ENCODE measurements at regions not wholly inside any gene's neighbourhood (a gene's known extent, or its start where the extent isn't known, plus 50 kb on each side); places are given as distances from the start of the nearest gene placed in this dataset.
"Not testable (repeated sequence)": the region's sequence is repeated elsewhere in the genome, so short reads cannot be mapped to it uniquely, and the experiment has no call there.

- H3K27ac Mint-ChIP-seq; H3K36me3 Mint-ChIP-seq; DNase-seq (ENCODE audit: low spot score in 2 of 2); ATAC-seq: not testable (repeated sequence)
- peaks cover 9 to 11% of the 10 kb centered on the region in 2 donors for H3K9me3 Mint-ChIP-seq
These were observed 170.4 kb downstream of the PPP1R3A start for GRCh38 chr7:113748385-113748784.

- not testable (repeated sequence) for DNase-seq (ENCODE audit: low spot score in 2 of 2); H3K36me3 Mint-ChIP-seq; H3K27ac Mint-ChIP-seq; ATAC-seq
- H3K9me3 Mint-ChIP-seq: peaks cover 4 to 11% of the 10 kb centered on the region in 2 donors
These were observed 175.8 kb downstream of the PPP1R3A start for GRCh38 chr7:113742946-113743431.

GRCh38 chr7:113742377-113742776, 176.4 kb downstream of the PPP1R3A start:
- ATAC-seq (no peak), DNase-seq (ENCODE audit: low spot score in 2 of 2) (no peak)
- no peak overlapping the region for H3K27ac Mint-ChIP-seq
- H3K9me3 Mint-ChIP-seq: peaks cover 4 to 11% of the 10 kb centered on the region in 2 donors
- H3K36me3 Mint-ChIP-seq: no peaks in the 10 kb centered on the region

- Mint-ChIP-seq H3K9me3 (peaks cover 0 to 4% of the 10 kb centered on the region in 2 donors), H3K27ac (no peak overlapping the region), H3K36me3 (no peaks in the 10 kb centered on the region)
- DNase-seq (ENCODE audit: low spot score in 2 of 2) (no peak), ATAC-seq (no peak)
These were observed 187.2 kb downstream of the PPP1R3A start for GRCh38 chr7:113731571-113731970.

- ATAC-seq: peak in 1 of 2 donors; percentile 43
- no peak for DNase-seq (ENCODE audit: low spot score in 2 of 2)
- H3K9me3 Mint-ChIP-seq: no peaks in the 10 kb centered on the region
- H3K27ac Mint-ChIP-seq: no peak overlapping the region
- no peaks in the 10 kb centered on the region for H3K36me3 Mint-ChIP-seq
These were observed 188.4 kb downstream of the PPP1R3A start for GRCh38 chr7:113730309-113730955.

- no peak overlapping the region for H3K27ac Mint-ChIP-seq
- H3K36me3 Mint-ChIP-seq: no peaks in the 10 kb centered on the region
- ATAC-seq: no peak
- H3K9me3 Mint-ChIP-seq: no peaks in the 10 kb centered on the region
- DNase-seq (ENCODE audit: low spot score in 2 of 2): no peak
These were observed 191.3 kb downstream of the PPP1R3A start for GRCh38 chr7:113727486-113727885.

- no peaks in the 10 kb centered on the region for H3K36me3 Mint-ChIP-seq
- no peak overlapping the region for H3K27ac Mint-ChIP-seq
- no peaks in the 10 kb centered on the region for H3K9me3 Mint-ChIP-seq
- DNase-seq (ENCODE audit: low spot score in 2 of 2) (no peak), ATAC-seq (no peak)
These were observed 196.8 kb downstream of the PPP1R3A start for GRCh38 chr7:113722006-113722405.

- ATAC-seq (no peak), DNase-seq (ENCODE audit: low spot score in 2 of 2) (no peak)
- no peak overlapping the region for H3K27ac Mint-ChIP-seq
- H3K9me3 Mint-ChIP-seq: no peaks in the 10 kb centered on the region
- H3K36me3 Mint-ChIP-seq: no peaks in the 10 kb centered on the region
These were observed 201.1 kb downstream of the PPP1R3A start for GRCh38 chr7:113717739-113718138.

GRCh38 chr7:113715981-113716856, 202.6 kb downstream of the PPP1R3A start:
- Mint-ChIP-seq H3K36me3 (no peaks in the 10 kb centered on the region), H3K27ac (no peak overlapping the region), H3K9me3 (peaks cover 0 to 4% of the 10 kb centered on the region in 2 donors)
- no peak for ATAC-seq
- no peak for DNase-seq (ENCODE audit: low spot score in 2 of 2)

- Mint-ChIP-seq H3K9me3 (peaks cover 0 to 4% of the 10 kb centered on the region in 2 donors), H3K27ac (no peak overlapping the region), H3K36me3 (no peaks in the 10 kb centered on the region)
- DNase-seq (ENCODE audit: low spot score in 2 of 2) (no peak), ATAC-seq (no peak)
These were observed 203.5 kb downstream of the PPP1R3A start for GRCh38 chr7:113715262-113715661.

GRCh38 chr7:113710310-113711096, 208.3 kb downstream of the PPP1R3A start:
- H3K9me3 Mint-ChIP-seq: peaks cover 0 to 4% of the 10 kb centered on the region in 2 donors
- no peaks in the 10 kb centered on the region for H3K36me3 Mint-ChIP-seq
- DNase-seq (ENCODE audit: low spot score in 2 of 2) (peak in 1 of 2 donors; percentile 67), ATAC-seq (peak in 1 of 2 donors; percentile 64)
- no peak overlapping the region for H3K27ac Mint-ChIP-seq

GRCh38 chr7:113705439-113705838, 213.4 kb downstream of the PPP1R3A start:
- DNase-seq (ENCODE audit: low spot score in 2 of 2): no peak
- no peak for ATAC-seq
- Mint-ChIP-seq H3K36me3 (no peaks in the 10 kb centered on the region), H3K27ac (no peak overlapping the region), H3K9me3 (no peaks in the 10 kb centered on the region)

- DNase-seq (ENCODE audit: low spot score in 2 of 2): no peak
These were observed 220.1 kb downstream of the PPP1R3A start for GRCh38 chr7:113698556-113699220.

GRCh38 chr7:113694149-113694548, 224.7 kb downstream of the PPP1R3A start:
- Mint-ChIP-seq H3K27ac (no peak overlapping the region), H3K9me3 (no peaks in the 10 kb centered on the region), H3K36me3 (no peaks in the 10 kb centered on the region)
- DNase-seq (ENCODE audit: low spot score in 2 of 2): no peak
- ATAC-seq: no peak

More at GRCh38 chr7:113698556-113699220, 220.1 kb downstream of the PPP1R3A start:
- no peaks in the 10 kb centered on the region for H3K36me3 Mint-ChIP-seq
- no peak overlapping the region for H3K27ac Mint-ChIP-seq
- ATAC-seq: no peak
- no peaks in the 10 kb centered on the region for H3K9me3 Mint-ChIP-seq

GRCh38 chr7:113684165-113684564, 234.6 kb downstream of the PPP1R3A start:
- no peaks in the 10 kb centered on the region for H3K36me3 Mint-ChIP-seq
- peak overlapping the region in 1 of 2 donors; percentile 6 for H3K27ac Mint-ChIP-seq
- H3K9me3 Mint-ChIP-seq: peaks cover 3 to 9% of the 10 kb centered on the region in 2 donors
- ATAC-seq (no peak), DNase-seq (ENCODE audit: low spot score in 2 of 2) (no peak)

- DNase-seq (ENCODE audit: low spot score in 2 of 2) (no peak), ATAC-seq (no peak)
- Mint-ChIP-seq H3K36me3 (no peaks in the 10 kb centered on the region), H3K9me3 (peaks cover 9 to 11% of the 10 kb centered on the region in 2 donors), H3K27ac (no peak overlapping the region)
These were observed 241.0 kb downstream of the PPP1R3A start for GRCh38 chr7:113677811-113678210.
